ENCODE measurements at regions not wholly inside any gene's neighbourhood (a gene's known extent, or its start where the extent isn't known, plus 50 kb on each side); places are given as distances from the start of the nearest gene placed in this dataset.

- H3K4me3 ChIP-seq (replicated peaks; ENCODE audit: insufficient read depth, low read length): no peak overlapping the region
These were observed 58.2 kb upstream of the NAA20 start for GRCh38 chr20:19958928-19959327.

GRCh38 chr20:19960745-19961144 lies 56.4 kb upstream of the NAA20 start:
- H3K27me3 ChIP-seq (ENCODE audit: insufficient read depth, poor library complexity, severe bottlenecking): no peaks in the 10 kb centered on the region
- no peak overlapping the region for H3K4me3 ChIP-seq (replicated peaks; ENCODE audit: insufficient read depth, low read length)
- no peak for TF ChIP-seq CTCF (IDR thresholded peaks at IDR 0.05; ENCODE audit: insufficient read depth, low read length)
- TF ChIP-seq POLR2AphosphoS5 (IDR thresholded peaks at IDR 0.05; ENCODE audit: low read depth): no peak
- no peak for TF ChIP-seq REST (IDR thresholded peaks at IDR 0.05; ENCODE audit: insufficient replicate concordance, low read depth)
- no peak for TF ChIP-seq SPI1 (IDR thresholded peaks at IDR 0.05; ENCODE audit: borderline replicate concordance, low read depth)
- no peak for TF ChIP-seq GABPA (IDR thresholded peaks at IDR 0.05; ENCODE audit: low read depth)
- H3K27ac ChIP-seq (replicated peaks): no peak overlapping the region
- DNase-seq (ENCODE audit: low read depth in 1 of 2, low spot score in 1 of 2): no peak

More at GRCh38 chr20:19958928-19959327, 58.2 kb upstream of the NAA20 start:
- no peak for DNase-seq (ENCODE audit: low read depth in 1 of 2, low spot score in 1 of 2)
- Histone ChIP-seq H3K27me3 (ENCODE audit: insufficient read depth, poor library complexity, severe bottlenecking) (no peaks in the 10 kb centered on the region), H3K27ac (replicated peaks) (no peak overlapping the region)
- no peak for TF ChIP-seq SPI1 (IDR thresholded peaks at IDR 0.05; ENCODE audit: borderline replicate concordance, low read depth)

GRCh38 chr20:19961293-19961692 lies 55.9 kb upstream of the NAA20 start:
- no peak for DNase-seq (ENCODE audit: low read depth in 1 of 2, low spot score in 1 of 2)
- Histone ChIP-seq H3K27me3 (ENCODE audit: insufficient read depth, poor library complexity, severe bottlenecking) (no peaks in the 10 kb centered on the region), H3K4me3 (replicated peaks; ENCODE audit: insufficient read depth, low read length) (no peak overlapping the region), H3K27ac (replicated peaks) (no peak overlapping the region)
- no peak for TF ChIP-seq GABPA (IDR thresholded peaks at IDR 0.05; ENCODE audit: low read depth)
- no peak for TF ChIP-seq POLR2AphosphoS5 (IDR thresholded peaks at IDR 0.05; ENCODE audit: low read depth)
- no peak for TF ChIP-seq REST (IDR thresholded peaks at IDR 0.05; ENCODE audit: insufficient replicate concordance, low read depth)
- no peak for TF ChIP-seq CTCF (IDR thresholded peaks at IDR 0.05; ENCODE audit: insufficient read depth, low read length)
- no peak for TF ChIP-seq SPI1 (IDR thresholded peaks at IDR 0.05; ENCODE audit: borderline replicate concordance, low read depth)

GRCh38 chr20:19962958-19963357 lies 54.2 kb upstream of the NAA20 start:
- DNase-seq (ENCODE audit: low read depth in 1 of 2, low spot score in 1 of 2): no peak
- no peak overlapping the region for H3K27ac ChIP-seq (replicated peaks)
- H3K27me3 ChIP-seq (ENCODE audit: insufficient read depth, poor library complexity, severe bottlenecking): no peaks in the 10 kb centered on the region
- no peak overlapping the region for H3K4me3 ChIP-seq (replicated peaks; ENCODE audit: insufficient read depth, low read length)
- TF ChIP-seq POLR2AphosphoS5 (IDR thresholded peaks at IDR 0.05; ENCODE audit: low read depth) (no peak), REST (IDR thresholded peaks at IDR 0.05; ENCODE audit: insufficient replicate concordance, low read depth) (no peak)
